ENCODE measurements at regions not wholly inside any gene's neighbourhood (a gene's known extent, or its start where the extent isn't known, plus 50 kb on each side); places are given as distances from the start of the nearest gene placed in this dataset.
"Not testable (repeated sequence)": the region's sequence is repeated elsewhere in the genome, so short reads cannot be mapped to it uniquely, and the experiment has no call there.

DNA sequence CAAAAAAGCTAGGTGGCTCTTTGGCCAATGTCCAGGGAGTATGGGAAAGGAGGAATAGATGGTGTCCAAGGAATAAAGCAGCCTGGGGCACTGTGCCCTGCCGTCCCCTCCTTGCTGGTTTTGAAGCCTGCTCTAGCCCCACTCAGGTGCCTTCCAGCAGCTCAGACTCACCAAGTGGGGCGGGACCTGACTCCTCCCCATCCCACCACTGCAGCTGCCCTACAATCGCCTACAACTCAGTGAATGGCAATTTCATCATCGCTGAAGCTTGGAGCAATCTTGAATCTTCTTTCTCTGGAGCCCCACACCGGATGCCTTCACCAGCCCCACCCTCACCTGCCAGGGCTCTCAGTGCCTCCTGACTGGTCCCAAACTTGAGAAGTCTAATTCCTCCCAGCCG lies 56.4 kb upstream of the NXT1 start:
- peak; percentile 75 for DNase-seq (ENCODE audit: low spot score)
- Histone ChIP-seq H3K4me3 (no peak overlapping the region), H3K27ac (peak overlapping the region in 1 of 2 donors; percentile 78)
- no peak for TF ChIP-seq CTCF (IDR thresholded peaks at IDR 0.05)

- peak; percentile 76 for DNase-seq (ENCODE audit: low spot score)
- peak overlapping the region in 1 of 2 donors; percentile 78 for H3K27ac ChIP-seq
- no peak for TF ChIP-seq CTCF (IDR thresholded peaks at IDR 0.05)
- H3K4me3 ChIP-seq = no peak overlapping the region
Observed at GRCh38 chr20:23293689-23294088, 56.9 kb upstream of the NXT1 start.

GRCh38 chr20:23292311-23292710 lies 58.3 kb upstream of the NXT1 start:
- DNase-seq (ENCODE audit: low spot score) = peak; percentile 52
- H3K27ac ChIP-seq = peak overlapping the region in 1 of 2 donors; percentile 78
- H3K4me3 ChIP-seq = not testable (repeated sequence)

DNA sequence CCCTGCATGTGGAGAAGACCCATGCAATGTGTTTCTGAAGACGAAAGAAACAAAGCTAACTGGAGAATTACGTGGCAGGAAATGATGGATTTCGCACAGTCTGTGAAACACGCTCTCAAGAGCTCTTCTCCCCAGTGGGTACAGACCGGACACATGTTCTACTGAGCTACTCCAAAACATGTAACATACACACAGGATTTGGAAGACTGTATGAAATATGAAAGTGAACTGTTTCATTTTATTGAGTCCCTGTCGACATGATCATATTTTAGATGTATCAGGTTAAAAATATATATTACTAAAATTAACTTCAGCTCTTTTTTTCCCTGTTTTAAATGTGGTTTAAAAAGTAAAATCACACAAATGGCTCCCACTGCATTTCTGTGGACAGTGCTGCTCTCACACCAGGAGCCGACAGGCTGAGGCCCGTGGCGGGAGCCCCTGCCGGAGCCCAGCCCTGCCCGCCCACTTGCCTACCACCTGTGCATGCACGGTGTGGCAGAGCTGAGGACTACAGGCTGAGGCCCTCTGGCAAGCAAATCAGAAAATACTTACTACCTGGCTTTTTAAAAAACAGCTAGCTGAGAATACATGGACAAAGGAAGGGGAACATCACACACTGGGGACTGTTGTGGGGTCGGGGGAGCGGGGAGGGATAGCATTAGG lies 58.9 kb upstream of the NXT1 start:
- no peak overlapping the region for H3K4me3 ChIP-seq
- TF ChIP-seq CTCF (IDR thresholded peaks at IDR 0.05) = no peak
- peak; percentile 24 for DNase-seq (ENCODE audit: low spot score)
- peak overlapping the region in 1 of 2 donors; percentile 2 for H3K27ac ChIP-seq

GRCh38 chr20:23290761-23291574 lies 59.6 kb upstream of the NXT1 start:
- peak; percentile 45 for DNase-seq (ENCODE audit: low spot score)
- Histone ChIP-seq H3K4me3 (no peak overlapping the region), H3K27ac (peak overlapping the region in 1 of 2 donors; percentile 2)
- TF ChIP-seq CTCF (IDR thresholded peaks at IDR 0.05) = no peak

- DNase-seq (ENCODE audit: low spot score) = peak; percentile 47
- TF ChIP-seq CTCF (IDR thresholded peaks at IDR 0.05) = no peak
- Histone ChIP-seq H3K4me3 (no peak overlapping the region), H3K27ac (peak overlapping the region in 1 of 2 donors; percentile 2)
Observed at GRCh38 chr20:23289724-23290395, 60.7 kb upstream of the NXT1 start.

GRCh38 chr20:23289249-23289648 lies 61.3 kb upstream of the NXT1 start:
- H3K27ac ChIP-seq = no peak overlapping the region
- DNase-seq (ENCODE audit: low spot score) = peak; percentile 52
- TF ChIP-seq CTCF (IDR thresholded peaks at IDR 0.05) = no peak

More at GRCh38 chr20:23289249-23289648, 61.3 kb upstream of the NXT1 start:
- H3K4me3 ChIP-seq = no peak overlapping the region

All from coronary artery (tissue), 2 donors.